Erythroblast (primary cell): ENCODE measurements at regions not wholly inside any gene's neighbourhood (a gene's known extent, or its start where the extent isn't known, plus 50 kb on each side); places are given as distances from the start of the nearest gene placed in this dataset.
A peak's percentile ranks its signal among the peaks of the same experiment; 100 is the strongest.
"Not testable (repeated sequence)": the region's sequence is repeated elsewhere in the genome, so short reads cannot be mapped to it uniquely, and the experiment has no call there.

Experiments
- DNase-seq, 2 experiments: peaks; one replicate each; lab custom pipeline; 2025; lab: John Stamatoyannopoulos, UW
- GATA1 ChIP-seq: IDR thresholded peaks from 2 replicates; pipeline ENCODE4 v1.6.1; 2011; ENCODE audit warnings: low read depth, mild to moderate bottlenecking, control low read depth, low read length, moderate library complexity
- POLR2A ChIP-seq: IDR thresholded peaks from 2 replicates; pipeline ENCODE4 v1.6.1; 2011; ENCODE audit warnings: mild to moderate bottlenecking, low read length

GRCh38 chr3:24678421-24678865, 183.8 kb upstream of the THRB start:
- TF ChIP-seq POLR2A (no peak), GATA1 (no peak)
- no peak for DNase-seq

DNA sequence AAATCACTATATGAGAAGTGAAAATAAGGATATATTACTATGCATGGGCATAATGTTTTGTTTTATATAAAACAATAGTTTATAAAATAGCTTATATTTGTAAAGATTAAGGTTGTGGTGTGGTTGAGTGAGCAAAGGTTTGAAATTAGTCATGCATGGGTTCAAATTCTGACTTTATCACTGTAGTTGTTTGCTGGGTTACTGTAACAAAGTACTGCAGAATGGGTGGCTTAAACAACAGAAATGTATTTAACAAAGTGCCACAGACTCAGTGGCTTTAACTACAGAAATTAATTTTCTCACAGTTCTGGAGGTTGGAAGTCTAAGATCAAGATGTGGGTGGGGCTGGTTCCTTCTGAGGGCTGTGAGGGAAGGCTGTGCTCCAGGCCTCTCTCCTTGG, 184.8 kb upstream of the THRB start:
- TF ChIP-seq POLR2A (no peak), GATA1 (no peak)
- DNase-seq: no peak

DNA sequence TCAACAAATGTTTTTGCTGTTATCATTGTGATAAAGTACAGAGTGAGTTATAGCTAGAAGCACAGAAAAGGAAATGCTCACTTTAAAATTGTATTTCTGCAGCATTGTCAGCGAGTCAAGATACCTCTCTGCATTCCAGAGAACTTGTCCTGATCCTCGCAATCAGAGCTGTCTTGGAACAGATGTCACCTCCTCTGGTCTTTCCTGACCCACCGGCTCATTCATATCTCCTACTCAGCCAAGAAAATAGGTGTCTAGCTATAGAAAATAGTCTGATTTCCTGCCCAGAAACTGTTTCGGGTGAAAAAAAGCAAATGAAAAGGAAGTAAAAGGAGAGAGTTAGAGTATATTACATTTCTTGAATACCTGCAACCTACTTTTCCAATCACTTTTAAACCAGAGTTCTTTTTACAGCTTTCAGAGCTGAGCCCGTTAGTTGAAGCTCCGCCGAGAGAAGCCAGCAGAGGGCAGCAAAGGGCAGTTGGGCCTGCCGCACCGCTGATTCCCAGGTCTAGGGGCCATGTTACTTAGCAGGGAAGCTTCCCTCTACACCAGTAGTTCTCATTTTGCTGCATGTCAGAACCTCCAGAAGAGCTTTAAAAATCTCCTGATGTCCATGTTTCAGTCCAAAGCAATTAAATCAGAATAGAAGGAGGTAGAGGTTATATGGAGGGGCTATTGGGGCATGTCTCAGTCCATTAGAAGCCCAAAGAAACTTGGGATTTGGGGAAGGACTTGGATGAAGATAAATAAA, 185.7 kb upstream of the THRB start:
- DNase-seq: peak; percentile 17 to 57
- TF ChIP-seq POLR2A (no peak), GATA1 (no peak)

DNA sequence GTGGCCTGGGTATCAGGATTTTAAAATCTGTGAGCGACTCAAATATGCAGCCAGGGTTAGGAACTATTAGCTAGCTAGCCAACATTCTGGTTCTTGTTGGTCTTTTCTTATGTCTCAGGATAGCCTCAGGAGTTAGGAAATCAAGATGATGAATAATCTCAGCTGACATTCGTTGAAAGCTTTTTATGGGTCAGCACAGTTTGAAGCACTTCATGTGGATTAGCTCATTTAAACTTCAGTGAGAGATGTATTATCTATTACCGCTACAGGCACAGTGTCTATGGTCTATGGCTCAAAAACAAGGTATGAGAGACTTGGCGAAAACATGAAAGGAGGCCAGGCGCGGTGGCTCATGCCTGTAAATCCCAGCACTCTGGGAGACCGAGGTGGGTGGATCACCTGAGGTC, 187.5 kb upstream of the THRB start:
- no peak for DNase-seq

GRCh38 chr3:24683090-24683489, 188.4 kb upstream of the THRB start:
- TF ChIP-seq GATA1 (no peak), POLR2A (no peak)
- no peak for DNase-seq

More for the DNA sequence above, 187.5 kb upstream of the THRB start:
- TF ChIP-seq GATA1: no peak
- no peak for TF ChIP-seq POLR2A

- TF ChIP-seq GATA1 (no peak), POLR2A (no peak)
- DNase-seq: peak; percentile 6 to 31
Measured at GRCh38 chr3:24683633-24684384, 189.2 kb upstream of the THRB start.

GRCh38 chr3:24684506-24685023, 189.9 kb upstream of the THRB start:
- TF ChIP-seq POLR2A (no peak), GATA1 (no peak)
- no peak for DNase-seq

DNA sequence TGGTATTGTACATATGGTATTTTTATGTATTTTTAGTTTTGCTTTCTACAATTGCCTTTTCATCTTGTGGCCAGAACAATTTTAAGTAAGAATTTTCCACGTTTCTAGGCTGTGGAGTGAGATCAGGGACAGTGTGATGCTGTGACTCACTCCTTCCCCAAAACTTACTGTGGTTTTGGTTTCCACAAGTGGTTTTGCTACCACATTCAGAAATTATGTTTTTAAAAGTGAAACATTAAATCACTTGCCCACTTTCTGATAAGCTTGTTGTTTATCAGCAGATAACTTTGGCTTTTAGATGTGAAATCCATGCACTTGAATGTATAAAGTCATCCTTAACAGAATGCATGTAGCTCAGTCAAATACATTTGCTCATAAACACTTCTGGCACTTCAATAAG, 192.2 kb upstream of the THRB start:
- TF ChIP-seq POLR2A (no peak), GATA1 (no peak)
- DNase-seq: no peak

- TF ChIP-seq GATA1 (no peak), POLR2A (no peak)
- no peak for DNase-seq
Measured at GRCh38 chr3:24687671-24688070, 193.0 kb upstream of the THRB start.

DNA sequence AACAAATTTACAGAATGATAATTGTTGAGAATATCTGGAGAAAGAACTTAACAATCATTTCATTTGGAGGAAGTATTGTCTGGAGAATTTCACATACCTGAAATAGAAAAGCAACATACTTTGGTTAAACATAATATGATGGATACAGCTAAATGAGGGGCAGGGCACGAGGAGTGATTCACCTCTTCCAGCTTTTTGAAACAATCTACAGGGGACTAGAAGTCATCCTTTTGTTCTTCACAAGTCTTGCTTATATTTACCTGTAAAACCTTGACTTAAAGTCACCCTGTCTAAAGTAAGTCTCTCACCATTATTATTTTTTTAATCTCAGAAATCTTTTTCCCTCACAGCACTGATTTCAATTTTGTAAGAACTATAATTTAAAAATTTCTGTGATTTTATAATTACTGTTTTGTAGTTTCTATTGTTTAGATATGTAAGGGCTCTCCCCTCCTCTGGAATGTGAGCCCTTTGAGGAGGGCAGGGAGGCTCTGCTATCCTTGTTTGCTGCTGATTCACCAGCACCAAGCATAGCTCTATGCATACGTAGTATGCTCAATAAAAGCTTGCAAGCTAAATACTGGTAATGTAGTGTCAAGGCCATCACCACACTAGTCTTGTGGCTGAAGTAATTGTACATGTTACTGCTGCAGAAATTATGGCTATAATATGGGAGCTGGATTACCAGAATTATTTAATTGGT, 193.9 kb upstream of the THRB start:
- TF ChIP-seq POLR2A: no peak
- no peak for TF ChIP-seq GATA1
- DNase-seq: no peak

DNA sequence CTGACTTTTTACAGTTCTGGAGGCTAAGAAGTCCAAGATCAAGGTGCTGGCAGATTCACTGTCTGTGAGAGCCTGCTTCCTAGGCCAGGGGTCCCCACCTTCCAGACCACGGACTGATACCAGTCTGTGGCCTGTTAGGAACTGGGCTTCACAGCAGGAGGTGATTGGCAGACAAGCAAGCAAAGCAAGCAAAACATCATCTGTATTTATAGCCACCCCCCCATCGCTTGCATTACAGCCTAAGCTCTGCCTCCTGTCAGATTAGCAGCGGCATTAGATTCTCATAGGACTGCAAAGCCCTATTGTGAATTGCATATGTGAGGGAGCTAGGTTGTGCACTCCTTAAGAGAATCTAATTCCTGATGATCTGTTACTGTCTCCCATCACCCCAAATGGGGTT, 194.7 kb upstream of the THRB start:
- TF ChIP-seq POLR2A (no peak), GATA1 (no peak)
- no peak for DNase-seq

- TF ChIP-seq POLR2A (no peak), GATA1 (no peak)
- no peak for DNase-seq
Measured at GRCh38 chr3:24690777-24691176, 196.1 kb upstream of the THRB start.

DNA sequence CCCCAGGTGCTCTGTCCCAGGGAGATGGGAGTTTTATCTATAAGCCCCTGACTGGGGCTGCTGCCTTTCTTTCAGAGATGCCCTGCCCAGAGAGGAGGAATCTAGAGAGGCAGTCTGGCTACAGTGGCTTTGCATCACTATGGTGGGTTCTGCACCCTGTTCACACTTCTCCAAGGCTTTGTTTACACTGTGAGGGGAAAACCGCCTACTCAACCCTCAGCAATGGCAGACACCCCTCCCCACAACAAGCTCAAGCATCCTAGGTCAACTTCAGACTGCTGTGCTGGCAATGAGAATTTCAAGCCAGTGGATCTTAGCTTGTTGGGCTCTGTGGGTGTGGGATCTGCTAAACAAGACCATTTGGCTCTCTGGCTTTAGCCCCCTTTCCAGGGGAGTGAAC, 204.4 kb upstream of the THRB start:
- DNase-seq: not testable (repeated sequence)

GRCh38 chr3:24704496-24704895, 209.8 kb upstream of the THRB start:
- DNase-seq: no peak
- no peak for TF ChIP-seq GATA1
- TF ChIP-seq POLR2A: no peak
